GM23338 (cell line): ENCODE measurements at regions not wholly inside any gene's neighbourhood (a gene's known extent, or its start where the extent isn't known, plus 50 kb on each side); places are given as distances from the start of the nearest gene placed in this dataset.
"Not testable (repeated sequence)": the region's sequence is repeated elsewhere in the genome, so short reads cannot be mapped to it uniquely, and the experiment has no call there.

ENCODE experiments used
- ATAC-seq: fragments of 200-7000 bp; cut with Tn5 transposase; 3 replicates; pipeline ENCODE4 v1.9.1; 2020
- DNase-seq: peaks from one replicate; pipeline ENCODE4 v3.0.0-alpha.2; 2015; ENCODE audit warnings: low spot score
- H2AFZ ChIP-seq: fragments of 200-600 bp; sonication (generic); 2 replicates; pipeline ENCODE4 v1.8.0; 2016; ENCODE audit warnings: antibody characterized with exemption, mild to moderate bottlenecking, moderate library complexity
- H3F3A ChIP-seq: fragments of 200-600 bp; sonication (generic); replicated peaks from 2 replicates; pipeline ENCODE4 v1.8.0; 2017; ENCODE audit warnings: antibody characterized with exemption, mixed run types, low read depth
- H3K27ac ChIP-seq: fragments of 200-600 bp; sonication (generic); 2 replicates; pipeline ENCODE4 v1.6.1; 2016; ENCODE audit warnings: low read depth
- H3K27me3 ChIP-seq: fragments of 200-600 bp; sonication (generic); 2 replicates; pipeline ENCODE4 v1.8.0; 2016; ENCODE audit warnings: mild to moderate bottlenecking, mixed run types, moderate library complexity; ENCODE audit not compliant: insufficient read depth
- H3K36me3 ChIP-seq: fragments of 200-600 bp; sonication (generic); 2 replicates; pipeline ENCODE4 v1.8.0; 2016; ENCODE audit warnings: mild to moderate bottlenecking; ENCODE audit not compliant: insufficient read depth
- H3K4me1 ChIP-seq: fragments of 200-600 bp; sonication (generic); 2 replicates; pipeline ENCODE4 v1.8.0; 2016; ENCODE audit warnings: mild to moderate bottlenecking, moderate library complexity; ENCODE audit not compliant: insufficient read depth
- H3K4me2 ChIP-seq: fragments of 200-600 bp; sonication (generic); 2 replicates; pipeline ENCODE4 v1.7.1; 2017; ENCODE audit warnings: mixed run types
- H3K4me3 ChIP-seq: fragments of 200-600 bp; sonication (generic); 2 replicates; pipeline ENCODE4 v1.6.1; 2016; ENCODE audit warnings: mixed run types
- H3K79me2 ChIP-seq: fragments of 200-600 bp; sonication (generic); replicated peaks from 2 replicates; pipeline ENCODE4 v1.8.0; 2017; ENCODE audit warnings: mild to moderate bottlenecking; ENCODE audit not compliant: insufficient read depth
- H3K9me2 ChIP-seq: fragments of 200-600 bp; sonication (generic); 2 replicates; pipeline ENCODE4 v1.8.0; 2017; ENCODE audit not compliant: insufficient read depth
- H4K20me1 ChIP-seq: fragments of 200-600 bp; sonication (generic); replicated peaks from 2 replicates; pipeline ENCODE4 v1.8.0; 2017; ENCODE audit warnings: mild to moderate bottlenecking; ENCODE audit not compliant: insufficient read depth
- H3K27ac Mint-ChIP-seq: 2 replicates; pipeline ENCODE4 v1.8.0; 2020; ENCODE audit warnings: inconsistent platforms, mild to moderate bottlenecking, moderate library complexity, mixed read lengths
- H3K27me3 Mint-ChIP-seq: 3 replicates; pipeline ENCODE4 v1.8.0; 2022; ENCODE audit warnings: low read depth, mild to moderate bottlenecking, moderate library complexity, mixed read lengths, inconsistent platforms; ENCODE audit not compliant: insufficient read depth, poor library complexity
- H3K36me3 Mint-ChIP-seq: 3 replicates; pipeline ENCODE4 v1.8.0; 2021; ENCODE audit warnings: low read depth, mild to moderate bottlenecking, inconsistent platforms, moderate library complexity, mixed read lengths
- H3K4me1 Mint-ChIP-seq: 3 replicates; pipeline ENCODE4 v1.8.0; 2020; ENCODE audit warnings: mild to moderate bottlenecking, inconsistent platforms, mixed read lengths
- H3K4me3 Mint-ChIP-seq: 3 replicates; pipeline ENCODE4 v1.8.0; 2021; ENCODE audit warnings: moderate library complexity, mild to moderate bottlenecking, inconsistent platforms, mixed read lengths
- H3K9me3 Mint-ChIP-seq: 3 replicates; pipeline ENCODE4 v1.8.0; 2020; ENCODE audit warnings: moderate library complexity, mild to moderate bottlenecking, inconsistent platforms, mixed read lengths
- ETS1 ChIP-seq: IDR thresholded peaks from 2 replicates; pipeline ENCODE4 v1.6.1; 2016; ENCODE audit warnings: antibody characterized with exemption
- EZH2 ChIP-seq: fragments of 200-600 bp; sonication (generic); IDR thresholded peaks from one replicate; pipeline ENCODE4 v1.8.0; 2017; ENCODE audit warnings: antibody characterized with exemption, mild to moderate bottlenecking, low read depth; ENCODE audit not compliant: unreplicated experiment
- NANOG ChIP-seq: IDR thresholded peaks from 2 replicates; pipeline ENCODE4 v1.6.1; 2016; ENCODE audit warnings: antibody characterized with exemption, borderline replicate concordance
- POLR2AphosphoS5 ChIP-seq: IDR thresholded peaks from 2 replicates; pipeline ENCODE4 v1.6.1; 2016; ENCODE audit warnings: antibody characterized with exemption, low read depth
- STAT1 ChIP-seq: IDR thresholded peaks from one replicate; pipeline ENCODE4 v1.6.1; 2016; ENCODE audit warnings: antibody characterized with exemption; ENCODE audit not compliant: unreplicated experiment
- ZNF114 ChIP-seq: fragments of 250-450 bp; sonication (Bioruptor Pico); IDR thresholded peaks from 2 replicates; pipeline ENCODE4 v1.5.0; 2020; ENCODE audit warnings: mild to moderate bottlenecking, moderate library complexity
- ZNF331 ChIP-seq: fragments of 250-450 bp; sonication (Bioruptor Pico); IDR thresholded peaks from 2 replicates; pipeline ENCODE4 v1.5.0; 2020; ENCODE audit warnings: low read depth, mild to moderate bottlenecking, moderate library complexity
- ZNF462 ChIP-seq: fragments of 250-450 bp; sonication (Bioruptor Pico); IDR thresholded peaks from 2 replicates; pipeline ENCODE4 v1.5.0; 2020; ENCODE audit warnings: mild to moderate bottlenecking, moderate library complexity
- TF ChIP-seq, protein P1 (sequence below), 2 experiments: fragments of 200-600 bp in 1 of 2; sonication (generic) in 1 of 2; conservative IDR thresholded peaks; 2 replicates each; pipeline versions ENCODE4 v1.5.1 to v1.6.1; 2016 to 2017; ENCODE audit warnings: antibody characterized with exemption in 2 of 2, low read depth in 2 of 2, mild to moderate bottlenecking in 2 of 2, moderate library complexity in 1 of 2

DNA sequence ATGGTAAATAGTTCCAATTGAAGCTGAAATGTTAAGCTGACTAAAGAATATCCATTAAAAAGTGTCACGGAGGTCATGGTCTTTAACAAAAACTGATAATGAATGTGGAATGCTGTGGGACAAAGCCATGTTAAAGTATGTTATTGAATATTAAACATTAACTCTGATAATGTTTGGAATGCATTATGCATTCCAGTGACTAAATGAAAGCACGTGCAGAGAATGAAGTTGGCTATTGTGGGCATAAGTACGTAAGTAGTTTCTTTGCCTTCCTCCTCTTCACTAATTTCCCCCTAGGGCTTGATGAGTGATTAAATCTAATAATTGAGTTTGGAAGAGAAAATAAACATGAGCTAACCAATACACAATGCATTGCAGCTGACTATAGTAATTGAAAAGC lies 640.4 kb upstream of the CDH10 start (continued):
- no peak for TF ChIP-seq ZNF462
- TF ChIP-seq POLR2AphosphoS5 = no peak
- no peak for TF ChIP-seq ZNF114 (CRISPR knock-in tag)
- TF ChIP-seq ZNF331 = no peak
- no peak for TF ChIP-seq EZH2
- TF ChIP-seq, protein P1, sequence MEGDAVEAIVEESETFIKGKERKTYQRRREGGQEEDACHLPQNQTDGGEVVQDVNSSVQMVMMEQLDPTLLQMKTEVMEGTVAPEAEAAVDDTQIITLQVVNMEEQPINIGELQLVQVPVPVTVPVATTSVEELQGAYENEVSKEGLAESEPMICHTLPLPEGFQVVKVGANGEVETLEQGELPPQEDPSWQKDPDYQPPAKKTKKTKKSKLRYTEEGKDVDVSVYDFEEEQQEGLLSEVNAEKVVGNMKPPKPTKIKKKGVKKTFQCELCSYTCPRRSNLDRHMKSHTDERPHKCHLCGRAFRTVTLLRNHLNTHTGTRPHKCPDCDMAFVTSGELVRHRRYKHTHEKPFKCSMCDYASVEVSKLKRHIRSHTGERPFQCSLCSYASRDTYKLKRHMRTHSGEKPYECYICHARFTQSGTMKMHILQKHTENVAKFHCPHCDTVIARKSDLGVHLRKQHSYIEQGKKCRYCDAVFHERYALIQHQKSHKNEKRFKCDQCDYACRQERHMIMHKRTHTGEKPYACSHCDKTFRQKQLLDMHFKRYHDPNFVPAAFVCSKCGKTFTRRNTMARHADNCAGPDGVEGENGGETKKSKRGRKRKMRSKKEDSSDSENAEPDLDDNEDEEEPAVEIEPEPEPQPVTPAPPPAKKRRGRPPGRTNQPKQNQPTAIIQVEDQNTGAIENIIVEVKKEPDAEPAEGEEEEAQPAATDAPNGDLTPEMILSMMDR (conservative IDR thresholded peaks at IDR 0.05; ENCODE audit: low read depth in 2 of 2) = no peak
- TF ChIP-seq NANOG = no peak
- no peak for TF ChIP-seq STAT1
- no peak for TF ChIP-seq ETS1

DNA sequence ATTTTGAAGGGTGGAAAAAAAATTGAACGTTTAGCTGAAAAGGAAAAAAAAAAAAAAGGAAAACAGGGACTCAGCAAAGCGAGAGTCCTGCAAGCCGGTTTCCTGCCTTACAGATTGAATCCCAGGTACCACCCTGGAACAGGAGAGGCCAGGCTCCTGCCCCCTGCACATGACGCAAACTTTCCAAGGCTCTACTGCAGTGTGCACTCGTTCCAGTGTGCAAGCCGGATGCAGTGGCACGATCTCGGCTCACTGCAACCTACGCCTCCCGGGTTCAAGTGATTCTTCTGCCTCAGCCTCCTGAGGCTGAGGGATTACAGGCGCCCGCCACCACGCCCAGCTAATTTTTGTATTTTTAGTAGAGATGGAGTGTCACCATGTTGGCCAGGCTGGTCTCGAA lies 618.7 kb upstream of the CDH10 start:
- not testable (repeated sequence) for H3K4me2 ChIP-seq, H3K27ac ChIP-seq, ATAC-seq, H3K27me3 Mint-ChIP-seq, H3K36me3 ChIP-seq, H3K27ac Mint-ChIP-seq, H3K27me3 ChIP-seq, H3K4me3 ChIP-seq, H3K36me3 Mint-ChIP-seq, DNase-seq, H3K4me3 Mint-ChIP-seq, H3K4me1 ChIP-seq, H4K20me1 ChIP-seq, H3K79me2 ChIP-seq, H3K4me1 Mint-ChIP-seq, H2AFZ ChIP-seq, H3F3A ChIP-seq, H3K9me2 ChIP-seq
- peaks cover 13% of the 10 kb centered on the region; the same call in 2 of the 3 replicates for H3K9me3 Mint-ChIP-seq
